ENCODE measurements at regions not wholly inside any gene's neighbourhood (a gene's known extent, or its start where the extent isn't known, plus 50 kb on each side); places are given as distances from the start of the nearest gene placed in this dataset.

DNA sequence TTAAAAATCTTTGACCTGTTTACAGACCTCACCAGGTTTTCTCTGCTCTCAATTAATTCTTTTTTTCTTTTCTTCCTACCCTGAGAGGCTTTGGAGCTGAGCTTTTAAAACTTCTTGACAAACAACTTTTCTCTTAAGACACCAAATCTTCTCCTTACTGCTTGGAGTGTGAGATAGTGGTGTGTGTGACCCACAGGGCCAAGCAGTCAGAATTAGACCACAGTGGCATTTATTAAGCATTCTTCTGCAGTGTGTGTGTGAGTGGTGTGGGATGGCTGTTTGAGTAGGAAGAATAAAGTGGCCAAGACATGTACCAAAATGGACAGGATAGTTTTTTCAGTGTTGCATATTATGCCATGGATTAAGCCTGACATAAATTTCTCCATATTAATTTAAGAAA is 665.1 kb downstream of the RAPGEF2 start:
- DNase-seq (ENCODE audit: low read depth in 2 of 2): peak; percentile 1 to 14
- TF ChIP-seq CTCF (IDR thresholded peaks at IDR 0.05; ENCODE audit: low read depth, low read length): no peak
- H3K4me3 ChIP-seq (replicated peaks in 1 of 2; ENCODE audit: low read depth in 2 of 2, low read length in 2 of 2): no peak overlapping the region

- TF ChIP-seq CTCF (IDR thresholded peaks at IDR 0.05; ENCODE audit: low read depth, low read length): no peak
Measured at GRCh38 chr4:159770401-159770800, 667.5 kb downstream of the RAPGEF2 start.

GRCh38 chr4:159770969-159771368 is 668.1 kb downstream of the RAPGEF2 start:
- H3K4me3 ChIP-seq (replicated peaks in 1 of 2; ENCODE audit: low read depth in 2 of 2, low read length in 2 of 2): no peak overlapping the region
- DNase-seq (ENCODE audit: low read depth in 2 of 2): no peak
- no peak for TF ChIP-seq CTCF (IDR thresholded peaks at IDR 0.05; ENCODE audit: low read depth, low read length)

More at GRCh38 chr4:159770401-159770800, 667.5 kb downstream of the RAPGEF2 start:
- H3K4me3 ChIP-seq (replicated peaks in 1 of 2; ENCODE audit: low read depth in 2 of 2, low read length in 2 of 2): no peak overlapping the region
- DNase-seq (ENCODE audit: low read depth in 2 of 2): no peak

DNA sequence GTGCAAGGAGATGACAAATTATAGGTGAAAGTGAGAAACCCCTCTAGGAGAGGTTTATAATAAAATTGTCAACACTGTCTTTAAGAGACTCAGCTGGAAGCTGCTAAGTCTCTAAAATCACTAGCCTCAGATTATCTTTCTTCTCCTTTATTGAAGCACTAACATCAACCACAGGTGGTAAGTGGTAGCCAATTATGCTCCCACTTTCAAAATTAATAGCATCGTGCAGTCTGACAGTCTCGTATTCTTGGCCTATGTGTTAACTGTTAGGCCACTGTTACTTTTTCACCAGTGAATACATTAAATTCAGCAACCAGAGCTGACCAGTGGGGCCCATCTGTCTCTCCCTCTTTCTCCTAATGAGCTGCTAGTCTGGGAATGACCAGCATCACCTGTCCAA is 674.1 kb downstream of the RAPGEF2 start:
- no peak for DNase-seq (ENCODE audit: low read depth in 2 of 2)
- TF ChIP-seq CTCF (IDR thresholded peaks at IDR 0.05; ENCODE audit: low read depth, low read length): no peak
- H3K4me3 ChIP-seq (replicated peaks in 1 of 2; ENCODE audit: low read depth in 2 of 2, low read length in 2 of 2): no peak overlapping the region

GRCh38 chr4:159777689-159778088 is 674.8 kb downstream of the RAPGEF2 start:
- no peak for TF ChIP-seq CTCF (IDR thresholded peaks at IDR 0.05; ENCODE audit: low read depth, low read length)
- DNase-seq (ENCODE audit: low read depth in 2 of 2): no peak
- H3K4me3 ChIP-seq (replicated peaks in 1 of 2; ENCODE audit: low read depth in 2 of 2, low read length in 2 of 2): no peak overlapping the region

DNA sequence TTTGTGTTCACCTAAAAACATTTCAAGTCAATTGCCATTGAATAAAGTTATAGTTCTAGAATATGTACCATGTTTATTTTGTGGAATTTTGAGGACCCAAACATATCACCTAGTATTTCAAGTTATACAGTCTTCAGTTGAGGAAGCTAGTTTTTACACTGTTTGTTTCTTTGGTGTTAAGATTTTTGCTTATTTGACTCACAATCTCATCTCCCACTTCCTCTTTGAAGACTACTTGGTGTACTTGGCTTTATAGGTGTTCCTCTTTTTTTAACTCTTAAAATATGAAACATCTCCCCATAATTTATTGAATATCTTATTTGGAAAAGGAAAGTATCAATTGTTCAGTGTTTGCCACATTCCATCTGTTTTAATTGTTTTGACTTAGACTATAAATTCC is 675.4 kb downstream of the RAPGEF2 start:
- no peak overlapping the region for H3K4me3 ChIP-seq (replicated peaks in 1 of 2; ENCODE audit: low read depth in 2 of 2, low read length in 2 of 2)
- DNase-seq (ENCODE audit: low read depth in 2 of 2): no peak
- no peak for TF ChIP-seq CTCF (IDR thresholded peaks at IDR 0.05; ENCODE audit: low read depth, low read length)

DNA sequence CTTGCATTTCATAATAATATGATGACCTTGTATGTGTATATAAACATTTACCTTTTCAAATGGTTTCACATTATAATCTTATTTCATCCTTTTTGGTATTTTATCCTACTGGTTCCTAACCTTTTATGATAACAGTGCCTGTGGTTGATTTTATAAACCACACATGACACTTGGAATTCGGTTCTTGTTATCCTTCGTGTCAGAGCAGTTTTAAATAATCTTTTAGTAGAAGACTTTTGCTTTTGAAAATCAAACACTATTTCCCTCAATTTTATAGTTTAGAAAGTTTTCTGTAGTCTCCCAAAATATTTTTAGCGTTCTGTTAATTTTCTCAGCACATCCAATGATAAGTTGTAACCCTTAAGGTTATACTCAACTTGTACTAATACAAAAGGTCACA is 676.8 kb downstream of the RAPGEF2 start:
- no peak for TF ChIP-seq CTCF (IDR thresholded peaks at IDR 0.05; ENCODE audit: low read depth, low read length)
- no peak overlapping the region for H3K4me3 ChIP-seq (replicated peaks in 1 of 2; ENCODE audit: low read depth in 2 of 2, low read length in 2 of 2)
- no peak for DNase-seq (ENCODE audit: low read depth in 2 of 2)
